ENCODE measurements at regions not wholly inside any gene's neighbourhood (a gene's known extent, or its start where the extent isn't known, plus 50 kb on each side); places are given as distances from the start of the nearest gene placed in this dataset.
"Not testable (repeated sequence)": the region's sequence is repeated elsewhere in the genome, so short reads cannot be mapped to it uniquely, and the experiment has no call there.

GRCh38 chr19:28539759-28540158 lies 673.2 kb downstream of the UQCRFS1 start:
- POLR2A ChIA-PET, result no interaction called here
- no peak for DNase-seq (ENCODE audit: extremely low spot score)
- CTCF ChIA-PET, result no interaction called here
- no peak for TF ChIP-seq CTCF (IDR thresholded peaks at IDR 0.05; ENCODE audit: control extremely low read depth, extremely low read depth, low read depth, missing control alignments)

GRCh38 chr19:28538579-28538978 lies 674.4 kb downstream of the UQCRFS1 start:
- CTCF ChIA-PET; POLR2A ChIA-PET; DNase-seq (ENCODE audit: extremely low spot score): not testable (repeated sequence)

GRCh38 chr19:28537896-28538295 lies 675.1 kb downstream of the UQCRFS1 start:
- ChIA-PET CTCF (no interaction called here), POLR2A (no interaction called here)
- no peak for TF ChIP-seq CTCF (IDR thresholded peaks at IDR 0.05; ENCODE audit: control extremely low read depth, extremely low read depth, low read depth, missing control alignments)
- no peak for DNase-seq (ENCODE audit: extremely low spot score)

GRCh38 chr19:28537079-28537478 lies 675.9 kb downstream of the UQCRFS1 start:
- no peak for TF ChIP-seq CTCF (IDR thresholded peaks at IDR 0.05; ENCODE audit: control extremely low read depth, extremely low read depth, low read depth, missing control alignments)
- POLR2A ChIA-PET, result no interaction called here
- CTCF ChIA-PET, result no interaction called here
- no peak for DNase-seq (ENCODE audit: extremely low spot score)

- no peak for TF ChIP-seq CTCF (IDR thresholded peaks at IDR 0.05; ENCODE audit: control extremely low read depth, extremely low read depth, low read depth, missing control alignments)
- no peak for DNase-seq (ENCODE audit: extremely low spot score)
- ChIA-PET POLR2A (no interaction called here), CTCF (no interaction called here)
Observed at GRCh38 chr19:28535352-28535775, 677.6 kb downstream of the UQCRFS1 start.

GRCh38 chr19:28534766-28535351 lies 678.1 kb downstream of the UQCRFS1 start:
- ChIA-PET POLR2A (no interaction called here), CTCF (no interaction called here)
- TF ChIP-seq CTCF (IDR thresholded peaks at IDR 0.05; ENCODE audit: control extremely low read depth, extremely low read depth, low read depth, missing control alignments), result no peak
- DNase-seq (ENCODE audit: extremely low spot score), result no peak

- DNase-seq (ENCODE audit: extremely low spot score), result no peak
- TF ChIP-seq CTCF (IDR thresholded peaks at IDR 0.05; ENCODE audit: control extremely low read depth, extremely low read depth, low read depth, missing control alignments), result no peak
- ChIA-PET POLR2A (no interaction called here), CTCF (no interaction called here)
Observed at GRCh38 chr19:28532765-28533341, 680.1 kb downstream of the UQCRFS1 start.
